ENCODE measurements at regions not wholly inside any gene's neighbourhood (a gene's known extent, or its start where the extent isn't known, plus 50 kb on each side); places are given as distances from the start of the nearest gene placed in this dataset.

- peak in 1 of 3 experiments; percentile 12 for DNase-seq
Measured at GRCh38 chr1:187326557-187326956, 497.8 kb downstream of the PLA2G4A start.

- DNase-seq: peak in 2 of 3 experiments; percentile 6 to 73
Measured at GRCh38 chr1:187336441-187337168, 507.9 kb downstream of the PLA2G4A start.

GRCh38 chr1:187338762-187339412 is 510.1 kb downstream of the PLA2G4A start:
- DNase-seq: no peak

- no peak for DNase-seq
Measured at GRCh38 chr1:187342495-187342894, 513.7 kb downstream of the PLA2G4A start.

GRCh38 chr1:187374082-187374481 is 545.3 kb downstream of the PLA2G4A start:
- no peak for DNase-seq

GRCh38 chr1:187374742-187375141 is 546.0 kb downstream of the PLA2G4A start:
- no peak for DNase-seq

- peak in 1 of 3 experiments; percentile 9 for DNase-seq
Measured at GRCh38 chr1:187383366-187383765, 554.6 kb downstream of the PLA2G4A start.

- DNase-seq: no peak
Measured at GRCh38 chr1:187384504-187384903, 555.8 kb downstream of the PLA2G4A start.

GRCh38 chr1:187390215-187390818 is 561.6 kb downstream of the PLA2G4A start:
- peak in 1 of 3 experiments; percentile 33 for DNase-seq

- no peak for DNase-seq
Measured at GRCh38 chr1:187396226-187396625, 567.5 kb downstream of the PLA2G4A start.

- no peak for DNase-seq
Measured at GRCh38 chr1:187396929-187397796, 568.4 kb downstream of the PLA2G4A start.

GRCh38 chr1:187408212-187409004 is 579.7 kb downstream of the PLA2G4A start:
- no peak for DNase-seq

- DNase-seq: no peak
Measured at GRCh38 chr1:187409341-187409740, 580.6 kb downstream of the PLA2G4A start.

GRCh38 chr1:187411118-187411517 is 582.4 kb downstream of the PLA2G4A start:
- no peak for DNase-seq

GRCh38 chr1:187413405-187414169 is 584.8 kb downstream of the PLA2G4A start:
- DNase-seq: peak; percentile 36 to 66 (median 43)

- DNase-seq: no peak
Measured at GRCh38 chr1:187415065-187415464, 586.3 kb downstream of the PLA2G4A start.

GRCh38 chr1:187417520-187417919 is 588.8 kb downstream of the PLA2G4A start:
- DNase-seq: no peak

- peak in 1 of 3 experiments; percentile 44 for DNase-seq
Measured at GRCh38 chr1:187433598-187433997, 604.8 kb downstream of the PLA2G4A start.

- DNase-seq: no peak
Measured at GRCh38 chr1:187442603-187443002, 613.9 kb downstream of the PLA2G4A start.

GRCh38 chr1:187443939-187444338 is 615.2 kb downstream of the PLA2G4A start:
- DNase-seq: no peak

- no peak for DNase-seq
Measured at GRCh38 chr1:187445066-187445465, 616.3 kb downstream of the PLA2G4A start.
